Trophoblast cell (in vitro differentiated cells and primary cell): ENCODE measurements at regions not wholly inside any gene's neighbourhood (a gene's known extent, or its start where the extent isn't known, plus 50 kb on each side); places are given as distances from the start of the nearest gene placed in this dataset.

Experiments
- DNase-seq, 2 donors: peaks; one replicate each; pipeline ENCODE4 v3.0.0-alpha.2; 2016
- H2AFZ ChIP-seq: 2 replicates; pipeline ENCODE4 v1.6.1; 2013; ENCODE audit warnings: low read length, moderate library complexity, mild to moderate bottlenecking; ENCODE audit not compliant: insufficient read depth, poor library complexity
- H2AK5ac ChIP-seq: 2 replicates; pipeline ENCODE4 v1.6.1; 2013; ENCODE audit warnings: mild to moderate bottlenecking, low read length
- H2BK120ac ChIP-seq: 2 replicates; pipeline ENCODE4 v1.6.1; 2013; ENCODE audit warnings: low read length, mild to moderate bottlenecking, moderate library complexity; ENCODE audit not compliant: insufficient read depth, poor library complexity
- H2BK12ac ChIP-seq: 2 replicates; pipeline ENCODE4 v1.6.1; 2013; ENCODE audit warnings: mild to moderate bottlenecking, low read length, moderate library complexity
- H2BK5ac ChIP-seq: 2 replicates; pipeline ENCODE4 v1.6.1; 2013; ENCODE audit warnings: low read length, low read depth, moderate library complexity, mild to moderate bottlenecking; ENCODE audit not compliant: poor library complexity
- H3K14ac ChIP-seq: 2 replicates; pipeline ENCODE4 v1.6.1; 2013; ENCODE audit warnings: mild to moderate bottlenecking, low read length
- H3K18ac ChIP-seq: 2 replicates; pipeline ENCODE4 v1.6.1; 2013; ENCODE audit warnings: mild to moderate bottlenecking, low read length
- H3K23ac ChIP-seq: 2 replicates; pipeline ENCODE4 v1.6.1; 2013; ENCODE audit warnings: low read length
- H3K27ac ChIP-seq: 2 replicates; pipeline ENCODE4 v1.5.1; 2013; ENCODE audit warnings: low read depth, mild to moderate bottlenecking, inconsistent platforms, low read length, moderate library complexity
- H3K27me3 ChIP-seq: 2 replicates; pipeline ENCODE4 v1.6.1; 2013; ENCODE audit warnings: inconsistent platforms, mild to moderate bottlenecking, low read length, moderate library complexity; ENCODE audit not compliant: insufficient read depth
- H3K36me3 ChIP-seq, 2 experiments: 1 replicate in 1 of 2; 2 replicates in 1 of 2; pipeline ENCODE4 v1.6.1; 2013; ENCODE audit warnings: low read length in 2 of 2, mild to moderate bottlenecking in 2 of 2, moderate library complexity in 1 of 2; ENCODE audit not compliant: insufficient read depth in 2 of 2, control insufficient read depth in 1 of 2
- H3K4ac ChIP-seq: 2 replicates; pipeline ENCODE4 v1.6.1; 2013; ENCODE audit warnings: low read depth, mild to moderate bottlenecking, low read length, moderate library complexity
- H3K4me1 ChIP-seq, 2 experiments: 1 replicate in 1 of 2; 2 replicates in 1 of 2; pipeline ENCODE4 v1.6.1; 2013; ENCODE audit warnings: low read length in 2 of 2, mild to moderate bottlenecking in 2 of 2, moderate library complexity in 1 of 2; ENCODE audit not compliant: insufficient read depth in 2 of 2, control insufficient read depth in 1 of 2
- H3K4me2 ChIP-seq: 2 replicates; pipeline ENCODE4 v1.6.1; 2013; ENCODE audit warnings: inconsistent platforms, mild to moderate bottlenecking, low read length, moderate library complexity
- H3K4me3 ChIP-seq: 2 replicates; pipeline ENCODE4 v1.5.1; 2013; ENCODE audit warnings: mild to moderate bottlenecking, low read depth, low read length, inconsistent platforms
- H3K79me1 ChIP-seq: one replicate; pipeline ENCODE4 v1.6.1; 2013; ENCODE audit warnings: low read length
- H3K79me2 ChIP-seq: 2 replicates; pipeline ENCODE4 v1.6.1; 2013; ENCODE audit warnings: low read length, mild to moderate bottlenecking; ENCODE audit not compliant: control insufficient read depth, insufficient read depth, poor library complexity
- H3K9ac ChIP-seq: 2 replicates; pipeline ENCODE4 v1.6.1; 2013; ENCODE audit warnings: mild to moderate bottlenecking, low read length
- H3K9me3 ChIP-seq: 2 replicates; pipeline ENCODE4 v1.6.1; 2013; ENCODE audit warnings: low read depth, mild to moderate bottlenecking, control low read depth, inconsistent platforms, low read length; ENCODE audit not compliant: insufficient read depth
- H4K12ac ChIP-seq: 2 replicates; pipeline ENCODE4 v1.6.1; 2013; ENCODE audit warnings: low read depth, mild to moderate bottlenecking, low read length, moderate library complexity
- H4K8ac ChIP-seq: 2 replicates; pipeline ENCODE4 v1.6.1; 2013; ENCODE audit warnings: low read depth, mild to moderate bottlenecking, low read length, moderate library complexity
- H4K91ac ChIP-seq: one replicate; pipeline ENCODE4 v1.6.1; 2013; ENCODE audit warnings: low read depth, mild to moderate bottlenecking, low read length, moderate library complexity
- WGBS: extraction: QIAGEN DNeasy Blood & Tissue Kit; methylation state at CpG from one replicate; pipeline ENCODE4 v1.1.7; 2013; ENCODE audit warnings: missing lambda C conversion rate; ENCODE audit not compliant: insufficient read length, insufficient coverage; ENCODE audit errors: extremely low coverage; 5-methylcytosine and 5-hydroxymethylcytosine counted together

- Histone ChIP-seq H3K79me1 (no peaks in the 10 kb centered on the region), H3K4ac (no peak overlapping the region), H4K8ac (no peak overlapping the region), H2BK5ac (no peak overlapping the region), H3K79me2 (no peaks in the 10 kb centered on the region), H3K9ac (no peak overlapping the region), H3K18ac (no peak overlapping the region), H3K4me3 (no peak overlapping the region), H3K4me2 (no peak overlapping the region), H3K27ac (no peak overlapping the region), H3K14ac (no peak overlapping the region), H2BK120ac (no peak overlapping the region), H3K27me3 (no peaks in the 10 kb centered on the region), H3K4me1 (no peaks in the 10 kb centered on the region), H2AK5ac (no peak overlapping the region), H3K23ac (no peak overlapping the region), H3K36me3 (no peaks in the 10 kb centered on the region), H3K9me3 (no peaks in the 10 kb centered on the region), H4K91ac (no peak overlapping the region), H4K12ac (no peak overlapping the region), H2AFZ (no peak overlapping the region), H2BK12ac (no peak overlapping the region)
- DNase-seq, result no peak
- WGBS, result no CpG with 5 or more reads among the region's 2 CpGs
Observed at GRCh38 chr3:1852950-1853349, 245.7 kb upstream of the CNTN4 start.

- Histone ChIP-seq H2BK120ac (no peak overlapping the region), H2AFZ (no peak overlapping the region), H2AK5ac (no peak overlapping the region), H3K4me2 (no peak overlapping the region), H2BK5ac (no peak overlapping the region), H3K79me2 (no peaks in the 10 kb centered on the region), H3K27me3 (no peaks in the 10 kb centered on the region), H3K4ac (no peak overlapping the region), H4K8ac (no peak overlapping the region), H2BK12ac (no peak overlapping the region), H3K4me1 (no peaks in the 10 kb centered on the region), H4K12ac (no peak overlapping the region), H4K91ac (no peak overlapping the region), H3K27ac (no peak overlapping the region), H3K18ac (no peak overlapping the region), H3K14ac (no peak overlapping the region), H3K36me3 (no peaks in the 10 kb centered on the region), H3K4me3 (no peak overlapping the region), H3K9ac (no peak overlapping the region), H3K23ac (no peak overlapping the region), H3K9me3 (no peaks in the 10 kb centered on the region), H3K79me1 (no peaks in the 10 kb centered on the region)
- WGBS, result no CpG with 5 or more reads among the region's 3 CpGs
- DNase-seq, result no peak
Observed at GRCh38 chr3:1855841-1856240, 242.8 kb upstream of the CNTN4 start.

DNA sequence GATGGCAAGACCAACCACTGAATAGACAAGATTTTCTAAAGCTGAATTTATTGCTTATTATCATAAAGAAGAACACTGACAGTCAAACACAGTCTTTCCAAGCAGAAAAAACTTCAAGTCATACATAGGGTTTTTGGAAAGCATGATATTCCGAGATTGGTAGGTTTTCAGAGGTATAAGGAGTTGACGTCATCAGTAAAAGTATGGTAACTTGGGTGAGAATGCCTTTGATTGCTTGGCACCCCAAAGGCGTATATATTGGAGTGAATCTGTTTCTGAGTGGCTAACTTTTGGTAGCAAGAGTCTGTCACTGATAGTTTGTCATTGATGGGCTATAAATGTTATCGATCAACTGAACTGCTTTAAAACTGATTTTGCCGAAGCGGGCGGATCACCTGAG, 227.9 kb upstream of the CNTN4 start:
- Histone ChIP-seq H3K4me2 (no peak overlapping the region), H2AK5ac (no peak overlapping the region), H3K4me3 (no peak overlapping the region), H3K23ac (no peak overlapping the region), H3K4ac (no peak overlapping the region), H3K18ac (no peak overlapping the region), H3K27ac (no peak overlapping the region), H2BK12ac (no peak overlapping the region), H3K4me1 (no peaks in the 10 kb centered on the region), H2BK120ac (no peak overlapping the region), H2BK5ac (no peak overlapping the region), H4K8ac (no peak overlapping the region), H3K9me3 (no peaks in the 10 kb centered on the region), H2AFZ (no peak overlapping the region), H3K79me2 (no peaks in the 10 kb centered on the region), H4K91ac (no peak overlapping the region), H3K14ac (no peak overlapping the region), H3K36me3 (no peaks in the 10 kb centered on the region), H4K12ac (no peak overlapping the region), H3K9ac (no peak overlapping the region), H3K79me1 (no peaks in the 10 kb centered on the region), H3K27me3 (no peaks in the 10 kb centered on the region)
- no peak for DNase-seq
- WGBS, result no CpG with 5 or more reads among the region's 7 CpGs

- Histone ChIP-seq H2AK5ac (no peak overlapping the region), H4K8ac (no peak overlapping the region), H3K23ac (no peak overlapping the region), H3K9ac (no peak overlapping the region), H2BK120ac (no peak overlapping the region), H3K4ac (no peak overlapping the region), H2AFZ (no peak overlapping the region), H3K9me3 (no peaks in the 10 kb centered on the region), H2BK12ac (no peak overlapping the region), H3K4me1 (no peaks in the 10 kb centered on the region), H3K4me3 (no peak overlapping the region), H4K91ac (no peak overlapping the region), H3K4me2 (no peak overlapping the region), H3K14ac (no peak overlapping the region), H3K79me2 (no peaks in the 10 kb centered on the region), H3K27ac (no peak overlapping the region), H2BK5ac (no peak overlapping the region), H3K27me3 (no peaks in the 10 kb centered on the region), H3K18ac (no peak overlapping the region), H4K12ac (no peak overlapping the region), H3K79me1 (no peaks in the 10 kb centered on the region), H3K36me3 (no peaks in the 10 kb centered on the region)
- no peak for DNase-seq
- WGBS, result no CpG with 5 or more reads among the region's 1 CpG
Observed at GRCh38 chr3:1883534-1883933, 215.1 kb upstream of the CNTN4 start.
